ENCODE measurements at regions not wholly inside any gene's neighbourhood (a gene's known extent, or its start where the extent isn't known, plus 50 kb on each side); places are given as distances from the start of the nearest gene placed in this dataset.

GRCh38 chr2:16294791-16295190 is 354.4 kb downstream of the MYCN start:
- TF ChIP-seq SMC3 (conservative IDR thresholded peaks at IDR 0.05; ENCODE audit: poor library complexity) (no peak), CTCF (IDR thresholded peaks at IDR 0.05; ENCODE audit: poor library complexity, severe bottlenecking) (no peak), MXI1 (conservative IDR thresholded peaks at IDR 0.05; ENCODE audit: poor library complexity, severe bottlenecking) (no peak), TAF1 (IDR thresholded peaks at IDR 0.05; ENCODE audit: low read depth) (no peak), RAD21 (conservative IDR thresholded peaks at IDR 0.05) (no peak)
